Adrenal gland (tissue), 9 donors: ENCODE measurements at regions not wholly inside any gene's neighbourhood (a gene's known extent, or its start where the extent isn't known, plus 50 kb on each side); places are given as distances from the start of the nearest gene placed in this dataset.

Experiments
- DNase-seq, 7 donors: peaks; one replicate each; pipeline ENCODE4 v3.0.0-alpha.2; 2019 to 2020
- H3K27ac ChIP-seq, 5 donors: fragments of 200-600 bp; sonication (generic) in 4 of 5; 1 replicate in 3 of 5; 2 replicates in 2 of 5; pipeline versions ENCODE4 v1.5.1 to v1.8.0; 2016 to 2020; ENCODE audit warnings: mild to moderate bottlenecking in 1 of 5
- H3K27me3 ChIP-seq: fragments of 200-600 bp; 2 replicates; pipeline ENCODE4 v1.8.0; 2021
- H3K36me3 ChIP-seq, 2 donors: fragments of 200-600 bp; replicated peaks in 1 of 2; 1 replicate in 1 of 2; 2 replicates in 1 of 2; pipeline versions ENCODE4 v1.5.1 to v1.8.0; 2018 to 2022
- H3K4me1 ChIP-seq, 2 donors: fragments of 200-600 bp; replicated peaks in 1 of 2; 1 replicate in 1 of 2; 2 replicates in 1 of 2; pipeline versions ENCODE4 v1.5.1 to v1.8.0; 2018 to 2021
- H3K4me3 ChIP-seq, 4 donors: fragments of 200-600 bp; sonication (generic) in 3 of 4; one replicate each; pipeline ENCODE4 v1.5.1; 2016 to 2018
- H3K9me3 ChIP-seq, 3 donors: fragments of 200-600 bp; sonication (generic) in 1 of 3; replicated peaks in 1 of 3; 1 replicate in 2 of 3; 2 replicates in 1 of 3; pipeline versions ENCODE4 v1.5.1 to v1.8.0; 2016 to 2021
- POLR2A ChIP-seq, 2 donors: fragments of 450-650 bp; IDR thresholded peaks; one replicate each; pipeline ENCODE4 v1.6.1; 2017; ENCODE audit warnings: antibody characterized with exemption in 2 of 2, mild to moderate bottlenecking in 2 of 2, moderate library complexity in 1 of 2
- WGBS, 4 donors: extraction: QIAGEN DNeasy Blood & Tissue Kit in 2 of 4; methylation state at CpG; one replicate each; pipeline versions ENCODE4 v1.1.5 to v1.1.7; 2013 to 2017; 5-methylcytosine and 5-hydroxymethylcytosine counted together
- intact Hi-C, 2 donors: fragments of 100-400 bp; cut with DNase I; formaldehyde crosslinking; loops; one replicate each; pipeline versions ENCODE4 v1.14.1 to v1.15.0; 2022 to 2023
- TF ChIP-seq, protein P1 (sequence below), 6 experiments: fragments of 450-650 bp in 4 of 6; fragments of 200-600 bp in 2 of 6; sonication (generic) in 1 of 6; IDR thresholded peaks; 1 replicate in 5 of 6; 2 replicates in 1 of 6; pipeline versions ENCODE4 v1.5.1 to v1.8.0; 2016 to 2021; ENCODE audit warnings: antibody characterized with exemption in 6 of 6, mild to moderate bottlenecking in 2 of 6, moderate library complexity in 1 of 6
- donor health status: healthy with polysubstance abuse.
- donor health status: Bipolar disorder and iron deficiency.
- donor health status: DM: yes; HTN: yes; CAD: no.
- donor health status: DM: no; HTN: no; CAD: no.
- donor health status: DM: no; HTN: no; CAD: no.

DNA sequence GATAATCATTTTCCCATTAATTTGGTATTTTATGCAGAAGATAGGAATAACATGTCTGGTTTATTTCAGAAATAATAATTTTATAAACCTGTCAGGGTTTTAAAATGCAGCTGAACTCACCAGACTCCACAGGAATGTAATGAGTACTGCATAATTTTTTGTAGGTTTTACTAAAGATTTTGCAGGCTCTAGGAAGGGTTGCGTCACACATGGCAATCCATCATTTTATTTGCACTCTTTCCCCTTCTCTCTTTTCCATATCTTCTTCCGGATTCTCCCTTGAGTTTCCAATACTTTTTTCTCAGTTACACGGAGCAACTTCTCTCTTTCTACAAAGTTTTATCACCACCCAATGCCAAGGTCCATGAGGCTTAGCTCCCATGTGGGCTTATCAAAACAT is 234.7 kb downstream of the NFKBIZ start:
- Histone ChIP-seq H3K36me3 (no peaks in the 10 kb centered on the region), H3K4me3 (no peak overlapping the region), H3K4me1 (no peaks in the 10 kb centered on the region), H3K27me3 (no peaks in the 10 kb centered on the region), H3K9me3 (no peaks in the 10 kb centered on the region), H3K27ac (no peak overlapping the region)
- DNase-seq = no peak
- TF ChIP-seq, protein P1, sequence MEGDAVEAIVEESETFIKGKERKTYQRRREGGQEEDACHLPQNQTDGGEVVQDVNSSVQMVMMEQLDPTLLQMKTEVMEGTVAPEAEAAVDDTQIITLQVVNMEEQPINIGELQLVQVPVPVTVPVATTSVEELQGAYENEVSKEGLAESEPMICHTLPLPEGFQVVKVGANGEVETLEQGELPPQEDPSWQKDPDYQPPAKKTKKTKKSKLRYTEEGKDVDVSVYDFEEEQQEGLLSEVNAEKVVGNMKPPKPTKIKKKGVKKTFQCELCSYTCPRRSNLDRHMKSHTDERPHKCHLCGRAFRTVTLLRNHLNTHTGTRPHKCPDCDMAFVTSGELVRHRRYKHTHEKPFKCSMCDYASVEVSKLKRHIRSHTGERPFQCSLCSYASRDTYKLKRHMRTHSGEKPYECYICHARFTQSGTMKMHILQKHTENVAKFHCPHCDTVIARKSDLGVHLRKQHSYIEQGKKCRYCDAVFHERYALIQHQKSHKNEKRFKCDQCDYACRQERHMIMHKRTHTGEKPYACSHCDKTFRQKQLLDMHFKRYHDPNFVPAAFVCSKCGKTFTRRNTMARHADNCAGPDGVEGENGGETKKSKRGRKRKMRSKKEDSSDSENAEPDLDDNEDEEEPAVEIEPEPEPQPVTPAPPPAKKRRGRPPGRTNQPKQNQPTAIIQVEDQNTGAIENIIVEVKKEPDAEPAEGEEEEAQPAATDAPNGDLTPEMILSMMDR (IDR thresholded peaks at IDR 0.05) = no peak
- no peak for TF ChIP-seq POLR2A (IDR thresholded peaks at IDR 0.05)
- intact Hi-C loops = no loop called here
- WGBS, 4 donors = 34 to 71% (median 52%) methylated on average over 3 of the region's 3 CpGs

DNA sequence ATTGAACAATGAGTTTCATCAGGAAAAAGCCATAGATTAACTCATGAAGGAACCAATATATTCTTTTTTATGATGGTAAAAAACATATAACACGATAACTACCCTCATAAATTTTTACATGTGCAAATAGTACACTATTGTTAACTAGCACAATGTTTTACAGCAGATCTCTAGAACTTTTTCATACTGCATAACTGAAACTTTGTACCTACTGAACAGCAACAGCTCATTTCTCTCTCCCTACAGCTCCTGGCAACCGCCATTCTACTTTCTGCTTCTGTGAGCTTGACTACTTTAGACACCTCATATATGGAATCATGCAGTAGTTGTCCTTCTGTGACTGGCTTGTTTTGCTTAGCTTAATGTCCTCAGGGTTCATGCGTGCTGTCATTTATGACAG is 235.4 kb downstream of the NFKBIZ start:
- H3K4me1 ChIP-seq = no peaks in the 10 kb centered on the region
- no peak overlapping the region for H3K4me3 ChIP-seq
- DNase-seq = no peak
- H3K36me3 ChIP-seq = no peaks in the 10 kb centered on the region
- TF ChIP-seq, protein P1 (IDR thresholded peaks at IDR 0.05) = no peak
- TF ChIP-seq POLR2A (IDR thresholded peaks at IDR 0.05) = no peak
- intact Hi-C loops = no loop called here
- 85 to 94% (median 87%) methylated on average over 3 of the region's 3 CpGs for WGBS, 4 donors
- no peaks in the 10 kb centered on the region for H3K27me3 ChIP-seq
- H3K27ac ChIP-seq = no peak overlapping the region
- H3K9me3 ChIP-seq = no peaks in the 10 kb centered on the region

DNA sequence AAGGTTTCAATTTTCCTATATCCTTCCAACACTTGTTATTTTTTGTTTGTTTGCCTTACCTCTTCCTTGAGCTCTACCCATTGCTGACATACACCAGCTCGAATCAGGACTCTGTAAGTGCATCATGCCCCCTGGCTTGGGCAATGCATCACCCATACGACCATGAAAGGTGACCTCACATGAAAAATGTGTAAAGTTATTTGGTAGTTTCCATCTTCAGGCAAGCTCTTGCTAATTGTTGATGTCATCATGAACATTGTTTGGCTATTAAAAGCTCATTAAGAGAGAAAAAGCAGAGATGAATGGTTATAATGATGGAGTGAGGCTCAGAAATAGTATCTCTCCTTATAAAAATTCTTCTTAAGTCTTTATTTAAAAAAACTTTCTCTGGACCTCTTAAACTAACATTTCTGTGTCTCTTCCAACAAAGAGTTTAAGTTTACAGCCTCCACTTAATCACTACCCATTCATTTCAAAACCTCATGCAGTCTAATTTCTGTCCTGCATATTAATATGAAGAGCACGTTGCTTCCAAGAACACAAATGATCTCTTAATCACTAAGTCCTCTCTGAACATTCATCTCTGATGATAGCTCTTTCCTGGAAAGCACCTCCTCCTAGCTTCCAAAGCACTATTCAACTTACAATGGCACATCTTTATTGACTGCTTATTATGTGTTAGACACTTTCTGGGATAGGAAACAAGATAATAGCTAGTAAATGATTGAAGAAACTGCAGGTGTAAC is 236.3 kb downstream of the NFKBIZ start:
- DNase-seq = no peak
- Histone ChIP-seq H3K36me3 (no peaks in the 10 kb centered on the region), H3K9me3 (no peaks in the 10 kb centered on the region), H3K27me3 (no peaks in the 10 kb centered on the region), H3K27ac (no peak overlapping the region), H3K4me1 (no peaks in the 10 kb centered on the region), H3K4me3 (no peak overlapping the region)
- WGBS, 4 donors = 62 to 65% (median 63%) methylated on average over 3 of the region's 3 CpGs
- no peak for TF ChIP-seq POLR2A (IDR thresholded peaks at IDR 0.05)
- TF ChIP-seq, protein P1 (IDR thresholded peaks at IDR 0.05) = no peak
- intact Hi-C loops = no loop called here

DNA sequence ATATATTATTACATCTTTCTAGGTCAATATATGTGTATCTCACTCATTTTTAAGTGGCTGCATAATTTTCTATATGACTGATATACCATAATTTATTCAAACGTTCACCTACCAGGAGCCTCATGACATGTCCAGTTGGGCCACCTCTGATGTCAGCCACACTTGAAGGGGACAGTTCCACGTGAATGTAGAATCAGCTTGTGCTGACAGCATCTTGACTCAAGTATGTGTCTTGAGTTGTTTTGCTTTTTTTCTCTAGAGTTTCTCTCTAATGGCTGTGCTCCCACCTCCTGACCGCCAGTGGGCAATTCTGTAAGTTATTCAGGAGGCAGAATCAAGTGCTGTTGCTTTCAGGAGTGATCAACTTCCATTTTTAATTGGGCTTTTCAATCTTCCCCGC is 237.9 kb downstream of the NFKBIZ start:
- no peak for DNase-seq
- H3K27ac ChIP-seq = no peak overlapping the region
- H3K4me1 ChIP-seq = no peaks in the 10 kb centered on the region
- H3K36me3 ChIP-seq = no peaks in the 10 kb centered on the region
- no peak for TF ChIP-seq POLR2A (IDR thresholded peaks at IDR 0.05)
- TF ChIP-seq, protein P1 (IDR thresholded peaks at IDR 0.05) = no peak
- WGBS, 4 donors = 78 to 87% (median 79%) methylated on average over 4 of the region's 4 CpGs
- H3K27me3 ChIP-seq = no peaks in the 10 kb centered on the region
- H3K4me3 ChIP-seq = no peak overlapping the region
- intact Hi-C loops = no loop called here
- H3K9me3 ChIP-seq = no peaks in the 10 kb centered on the region
